Astrocyte of the cerebellum (primary cell): ENCODE measurements at regions not wholly inside any gene's neighbourhood (a gene's known extent, or its start where the extent isn't known, plus 50 kb on each side); places are given as distances from the start of the nearest gene placed in this dataset.

ENCODE experiments used
- DNase-seq: peaks from one replicate; pipeline ENCODE4 v3.0.0-alpha.2; 2011; ENCODE audit warnings: low read depth
- H3K4me3 ChIP-seq: 2 replicates; pipeline ENCODE4 v1.5.1; 2011; ENCODE audit warnings: mild to moderate bottlenecking, low read depth, low read length, moderate library complexity
- in situ Hi-C: cut with HindIII; loops from 2 replicates; pipeline ENCODE4 v1.10.0; 2017; ENCODE audit warnings: low sequenced_read_pairs
- TF ChIP-seq, protein P1 (sequence below): IDR thresholded peaks from 2 replicates; pipeline ENCODE4 v1.5.1; 2012; ENCODE audit warnings: low read length, low read depth, moderate library complexity, mild to moderate bottlenecking; ENCODE audit errors: missing control alignments

DNA sequence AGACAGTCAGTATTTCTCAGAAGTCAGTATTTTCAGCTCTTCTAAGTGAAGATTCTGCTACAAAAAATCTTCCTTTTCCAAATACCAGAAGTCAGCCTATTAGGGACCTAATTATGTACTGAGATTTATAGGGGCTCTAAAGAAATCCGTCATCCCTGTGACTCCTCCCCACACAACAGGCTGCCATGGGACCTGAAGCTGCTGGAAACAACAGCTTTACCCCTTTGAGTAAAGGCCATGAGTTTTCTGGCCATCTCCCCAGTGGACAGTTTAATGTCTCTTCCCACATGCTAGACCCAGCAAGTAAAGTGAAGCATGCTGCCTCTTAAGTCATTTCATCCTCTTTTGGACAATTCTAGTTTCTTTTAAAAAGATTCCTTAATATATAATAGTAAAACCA, 255.7 kb upstream of the ACVR2A start:
- TF ChIP-seq, protein P1, sequence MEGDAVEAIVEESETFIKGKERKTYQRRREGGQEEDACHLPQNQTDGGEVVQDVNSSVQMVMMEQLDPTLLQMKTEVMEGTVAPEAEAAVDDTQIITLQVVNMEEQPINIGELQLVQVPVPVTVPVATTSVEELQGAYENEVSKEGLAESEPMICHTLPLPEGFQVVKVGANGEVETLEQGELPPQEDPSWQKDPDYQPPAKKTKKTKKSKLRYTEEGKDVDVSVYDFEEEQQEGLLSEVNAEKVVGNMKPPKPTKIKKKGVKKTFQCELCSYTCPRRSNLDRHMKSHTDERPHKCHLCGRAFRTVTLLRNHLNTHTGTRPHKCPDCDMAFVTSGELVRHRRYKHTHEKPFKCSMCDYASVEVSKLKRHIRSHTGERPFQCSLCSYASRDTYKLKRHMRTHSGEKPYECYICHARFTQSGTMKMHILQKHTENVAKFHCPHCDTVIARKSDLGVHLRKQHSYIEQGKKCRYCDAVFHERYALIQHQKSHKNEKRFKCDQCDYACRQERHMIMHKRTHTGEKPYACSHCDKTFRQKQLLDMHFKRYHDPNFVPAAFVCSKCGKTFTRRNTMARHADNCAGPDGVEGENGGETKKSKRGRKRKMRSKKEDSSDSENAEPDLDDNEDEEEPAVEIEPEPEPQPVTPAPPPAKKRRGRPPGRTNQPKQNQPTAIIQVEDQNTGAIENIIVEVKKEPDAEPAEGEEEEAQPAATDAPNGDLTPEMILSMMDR, result no peak
- no peak overlapping the region for H3K4me3 ChIP-seq
- no peak for DNase-seq
- in situ Hi-C loops, result no loop called here

DNA sequence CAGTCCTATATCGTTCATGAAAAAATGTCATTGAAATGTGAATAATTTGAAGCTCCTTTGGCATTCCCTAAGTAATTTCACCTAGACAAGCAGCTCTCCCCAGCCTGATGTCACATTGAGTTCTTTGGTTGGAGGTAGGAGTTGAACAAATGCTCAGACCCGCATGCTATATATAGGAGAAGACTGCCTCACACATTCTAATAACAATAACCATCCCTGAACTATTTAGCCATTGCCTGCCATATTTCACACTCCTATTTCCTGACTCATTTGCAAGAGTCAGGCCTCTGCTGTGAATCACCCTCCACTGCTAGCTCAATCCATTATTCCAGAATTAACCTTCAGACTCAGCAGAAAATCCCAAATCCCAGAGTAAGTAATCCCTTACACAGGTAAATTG, 256.6 kb upstream of the ACVR2A start:
- in situ Hi-C loops, result no loop called here
- H3K4me3 ChIP-seq, result no peak overlapping the region
- DNase-seq, result no peak
- TF ChIP-seq, protein P1, result no peak

DNA sequence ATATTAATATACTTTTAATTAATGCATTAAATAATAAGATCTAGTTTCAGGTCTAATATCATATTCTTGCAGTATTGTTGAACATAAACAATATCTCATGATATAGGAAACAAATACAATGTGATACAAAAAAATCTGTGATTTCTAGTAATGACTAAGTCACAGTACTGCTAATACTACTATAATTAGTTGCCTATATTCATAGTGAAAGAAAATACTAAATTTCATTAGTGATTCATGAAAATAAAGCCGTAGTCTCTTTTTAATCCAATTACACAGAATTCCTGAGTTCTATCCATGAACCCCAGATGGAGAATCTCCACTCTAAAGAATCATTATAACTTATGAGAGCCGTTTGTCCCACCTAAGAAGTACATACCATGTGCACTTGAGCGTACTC, 266.3 kb upstream of the ACVR2A start:
- DNase-seq, result no peak

DNA sequence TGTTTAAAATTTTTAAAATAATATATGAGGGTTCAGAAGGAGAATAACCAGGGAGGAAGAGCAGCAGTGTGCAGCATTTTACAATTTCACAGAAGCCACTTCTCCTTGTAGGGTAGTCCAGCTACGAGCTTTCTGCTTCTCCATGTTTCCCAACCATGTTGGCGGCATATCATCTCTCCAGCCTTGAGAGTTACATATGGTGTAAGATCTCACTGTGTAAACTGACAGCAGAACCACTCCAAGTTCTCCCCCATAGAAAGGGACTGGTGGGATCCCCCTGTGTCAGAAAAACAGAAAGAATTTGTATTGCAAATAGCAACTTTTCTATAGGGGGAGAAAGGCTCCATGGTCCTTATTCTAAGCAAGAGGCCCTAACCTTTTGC, 266.8 kb upstream of the ACVR2A start:
- TF ChIP-seq, protein P1, result no peak
- H3K4me3 ChIP-seq, result no peak overlapping the region
- DNase-seq, result no peak
- in situ Hi-C loops, result no loop called here

More for the DNA sequence above, 266.3 kb upstream of the ACVR2A start:
- H3K4me3 ChIP-seq, result no peak overlapping the region
- in situ Hi-C loops, result no loop called here
- TF ChIP-seq, protein P1, result no peak

DNA sequence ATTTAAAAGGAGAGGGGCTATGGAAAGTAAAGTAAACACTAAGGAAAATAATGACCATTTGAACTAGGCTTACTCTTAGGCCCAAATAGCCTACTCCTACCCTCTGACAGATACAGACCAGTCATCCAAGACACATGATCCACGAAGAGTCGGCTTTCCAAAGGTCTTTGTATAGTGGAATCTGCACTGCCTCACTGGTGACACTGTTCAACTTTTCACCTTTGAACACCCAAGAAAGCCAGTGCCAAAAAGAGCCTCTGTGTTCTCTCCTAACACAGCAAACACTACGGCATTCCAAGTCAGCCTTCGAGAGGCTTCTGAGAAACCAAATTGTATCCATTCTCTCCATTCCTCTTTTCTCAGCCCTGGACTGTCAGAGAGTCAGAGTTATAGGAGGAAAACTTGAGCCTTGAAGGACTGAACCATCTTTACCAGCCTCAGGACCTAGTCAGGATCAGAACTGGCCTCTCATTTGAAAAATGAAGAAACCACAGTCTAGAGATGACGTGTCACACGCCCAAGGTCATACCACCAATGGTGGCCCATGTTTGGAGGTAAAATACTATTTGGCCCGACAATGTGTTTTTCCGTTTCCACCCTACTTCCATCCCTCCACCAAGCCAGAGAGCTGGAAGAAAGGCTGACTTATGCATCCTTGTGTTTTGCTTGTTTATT, 267.4 kb upstream of the ACVR2A start:
- in situ Hi-C loops, result no loop called here
- DNase-seq, result no peak
- TF ChIP-seq, protein P1, result no peak
- no peak overlapping the region for H3K4me3 ChIP-seq

DNA sequence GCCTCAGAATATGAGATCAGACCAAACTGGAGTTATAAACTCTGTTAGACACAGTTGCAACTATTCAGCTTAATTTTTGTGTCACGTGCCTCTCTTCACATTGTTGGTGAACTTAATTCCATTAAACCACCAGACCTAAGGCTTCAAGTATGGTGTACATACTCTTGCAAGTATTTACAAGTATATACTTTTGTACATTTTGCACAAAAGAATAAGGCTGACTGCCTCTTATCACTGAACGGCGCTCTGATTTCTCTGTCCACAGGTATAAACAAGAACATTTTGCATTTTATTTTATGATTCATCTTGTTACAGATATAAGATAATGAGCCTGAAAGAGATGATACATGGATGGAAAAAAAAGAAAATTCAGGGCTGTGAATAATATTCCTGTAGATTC, 269.7 kb upstream of the ACVR2A start:
- no peak overlapping the region for H3K4me3 ChIP-seq
- TF ChIP-seq, protein P1, result no peak
- no peak for DNase-seq
- in situ Hi-C loops, result no loop called here
